CD1c-positive myeloid dendritic cell (primary cell): ENCODE measurements at regions not wholly inside any gene's neighbourhood (a gene's known extent, or its start where the extent isn't known, plus 50 kb on each side); places are given as distances from the start of the nearest gene placed in this dataset.

ENCODE experiments used
- DNase-seq: peaks from one replicate; pipeline ENCODE4 v3.0.0-alpha.2; 2016; ENCODE audit errors: extremely low spot score

GRCh38 chr12:29882846-29883245, 99.1 kb upstream of the TMTC1 start:
- no peak for DNase-seq

GRCh38 chr12:29880987-29881386, 97.2 kb upstream of the TMTC1 start:
- no peak for DNase-seq

- DNase-seq: no peak
Measured at GRCh38 chr12:29879606-29880308, 96.0 kb upstream of the TMTC1 start.

- DNase-seq: no peak
Measured at GRCh38 chr12:29869946-29870345, 86.2 kb upstream of the TMTC1 start.

GRCh38 chr12:29867823-29868222, 84.1 kb upstream of the TMTC1 start:
- DNase-seq: no peak

GRCh38 chr12:29863665-29864064, 79.9 kb upstream of the TMTC1 start:
- no peak for DNase-seq

GRCh38 chr12:29858270-29858786, 74.6 kb upstream of the TMTC1 start:
- no peak for DNase-seq

GRCh38 chr12:29847246-29847645, 63.5 kb upstream of the TMTC1 start:
- no peak for DNase-seq

GRCh38 chr12:29844667-29845066, 60.9 kb upstream of the TMTC1 start:
- no peak for DNase-seq

GRCh38 chr12:29843036-29843435, 59.3 kb upstream of the TMTC1 start:
- DNase-seq: no peak

GRCh38 chr12:29838768-29839167, 55.0 kb upstream of the TMTC1 start:
- no peak for DNase-seq
